ENCODE measurements at regions not wholly inside any gene's neighbourhood (a gene's known extent, or its start where the extent isn't known, plus 50 kb on each side); places are given as distances from the start of the nearest gene placed in this dataset.
A peak's percentile ranks its signal among the peaks of the same experiment; 100 is the strongest.

DNA sequence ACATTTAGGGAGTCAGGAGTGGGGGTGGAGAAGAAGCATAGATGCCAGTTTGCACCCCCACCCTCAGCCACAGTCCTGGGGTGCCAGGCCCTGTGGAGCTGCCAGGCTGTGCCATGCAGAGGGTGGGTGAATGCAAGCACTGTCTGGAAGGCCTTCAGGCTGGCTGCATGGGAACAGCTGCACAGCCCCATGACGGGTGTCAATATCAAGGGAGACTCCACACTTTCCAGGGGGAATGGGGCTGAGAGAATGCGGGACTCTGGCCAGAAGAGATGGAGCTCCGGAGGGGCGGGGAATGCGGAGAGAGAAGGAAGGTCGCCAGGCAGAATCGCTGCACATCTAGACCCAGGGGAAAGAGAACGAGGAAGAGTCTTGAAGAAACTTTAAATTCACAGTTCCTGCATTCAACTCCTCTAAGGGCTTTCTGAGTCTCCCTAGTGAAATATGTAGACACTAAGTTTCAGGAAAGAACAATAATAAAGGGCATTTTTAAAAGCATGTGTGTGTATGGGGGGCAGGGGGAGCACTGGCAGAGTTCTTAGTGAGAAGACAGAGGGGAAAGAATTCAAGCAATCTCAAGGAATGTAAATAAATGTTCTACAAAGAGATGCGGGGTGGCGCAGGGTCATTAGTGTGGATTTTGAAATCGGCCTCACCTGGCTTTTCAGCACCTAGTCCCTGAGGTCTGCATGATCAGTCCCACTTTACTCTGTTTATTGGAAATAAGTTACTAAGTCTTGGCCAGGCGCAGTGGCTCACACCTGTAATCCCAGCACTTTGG is 59.1 kb downstream of the BOD1 start:
- no peak for DNase-seq

- DNase-seq, result no peak
Measured at GRCh38 chr5:173556142-173557028, 60.1 kb downstream of the BOD1 start.

DNA sequence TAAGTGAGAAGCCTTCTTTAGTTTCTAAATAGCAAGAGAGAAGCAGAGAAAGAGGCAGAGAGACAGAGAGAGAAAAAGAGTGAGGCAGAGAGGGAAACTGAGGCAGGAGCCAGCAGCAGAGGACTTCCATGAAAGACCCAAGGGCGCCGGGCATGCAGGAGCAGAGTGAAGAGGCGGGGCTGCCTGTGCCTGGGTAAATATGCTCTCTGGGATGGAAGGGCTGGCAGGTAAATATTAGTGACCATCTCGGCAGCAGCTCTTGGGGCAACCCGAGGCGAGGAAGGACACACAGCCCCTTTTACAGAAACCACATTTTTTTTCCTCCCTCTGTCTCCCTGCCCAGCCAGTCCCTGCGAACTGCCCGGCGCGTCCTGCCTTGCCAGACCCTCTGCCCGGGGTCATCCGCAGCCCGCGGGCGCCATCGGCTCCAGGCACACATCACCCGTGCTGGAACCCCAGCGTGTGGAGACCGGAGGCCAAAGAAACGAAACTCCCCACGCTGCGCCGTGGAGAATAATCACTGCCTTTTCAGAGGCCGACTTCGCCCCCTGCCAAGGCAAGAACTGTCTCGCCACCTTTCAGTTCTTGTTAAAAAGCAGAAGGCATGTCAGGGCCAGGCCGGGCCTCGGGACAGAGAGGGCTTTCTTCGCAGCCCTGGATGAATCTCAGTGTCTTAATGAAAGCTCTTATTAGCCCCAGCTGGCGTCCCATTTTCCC is 61.3 kb downstream of the BOD1 start:
- no peak for DNase-seq

DNA sequence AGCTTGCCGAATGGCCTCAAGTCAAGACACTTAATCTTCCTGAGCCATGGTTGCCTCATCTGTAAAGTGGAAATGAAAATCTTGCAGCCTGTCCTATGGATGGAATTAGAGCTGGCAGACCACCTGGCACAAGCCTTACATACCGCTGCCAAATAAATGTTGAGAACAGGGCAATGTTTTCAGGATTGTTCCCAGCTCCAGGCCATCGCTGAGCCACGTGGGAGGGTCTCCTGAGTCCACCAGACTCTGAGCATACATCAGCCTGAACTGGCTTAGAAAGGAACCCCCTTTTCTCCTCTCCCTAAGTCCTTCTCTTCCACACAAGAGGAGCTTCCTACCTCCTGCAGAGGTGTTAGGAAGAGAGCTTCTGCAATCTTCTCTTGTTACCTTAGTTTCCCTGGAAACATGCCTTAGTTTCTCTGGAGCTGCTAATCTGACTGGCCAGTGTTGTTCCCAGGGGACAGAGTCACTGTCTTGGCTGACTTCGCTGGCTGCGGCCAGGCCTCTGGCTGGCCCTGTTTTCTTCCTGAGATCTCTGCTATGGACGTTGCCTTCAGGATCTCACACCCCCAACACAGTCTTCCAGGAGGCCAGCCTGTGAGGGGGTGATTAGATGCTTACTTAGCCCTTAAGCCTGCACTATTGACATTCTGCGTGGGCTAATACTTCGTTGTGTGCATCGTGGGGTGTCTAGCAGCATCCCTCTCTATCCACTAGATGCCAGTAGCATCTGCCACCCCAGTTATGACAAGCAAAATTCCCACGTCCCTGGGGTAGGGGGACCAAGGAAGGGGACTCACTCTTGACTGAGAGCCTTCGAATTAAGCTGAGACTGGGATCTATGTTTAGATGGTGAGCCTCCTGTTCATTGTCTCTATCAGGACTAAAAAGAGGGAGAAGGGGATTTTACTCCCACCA is 62.2 kb downstream of the BOD1 start:
- no peak for DNase-seq

- DNase-seq, result no peak
Measured at GRCh38 chr5:173550641-173551040, 65.8 kb downstream of the BOD1 start.

DNA sequence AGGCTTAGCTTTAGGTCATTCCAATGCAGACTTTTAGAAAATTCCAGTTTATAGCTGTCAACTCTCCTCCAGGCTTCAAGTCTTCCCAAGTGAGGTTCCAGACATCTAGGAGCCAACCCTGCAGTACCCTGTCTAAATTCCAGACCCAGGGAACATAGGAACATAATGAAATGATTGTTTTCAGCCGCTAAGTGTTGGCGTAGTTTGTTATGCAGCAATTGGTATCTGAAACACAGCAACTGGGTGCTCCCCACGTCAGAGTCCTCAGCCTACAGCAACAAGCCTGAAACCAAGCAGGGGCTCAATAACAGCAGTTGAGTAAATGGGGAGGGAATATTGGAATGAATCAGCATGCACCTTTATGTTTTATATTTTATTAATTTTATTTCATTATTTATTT is 66.8 kb downstream of the BOD1 start:
- no peak for DNase-seq

DNA sequence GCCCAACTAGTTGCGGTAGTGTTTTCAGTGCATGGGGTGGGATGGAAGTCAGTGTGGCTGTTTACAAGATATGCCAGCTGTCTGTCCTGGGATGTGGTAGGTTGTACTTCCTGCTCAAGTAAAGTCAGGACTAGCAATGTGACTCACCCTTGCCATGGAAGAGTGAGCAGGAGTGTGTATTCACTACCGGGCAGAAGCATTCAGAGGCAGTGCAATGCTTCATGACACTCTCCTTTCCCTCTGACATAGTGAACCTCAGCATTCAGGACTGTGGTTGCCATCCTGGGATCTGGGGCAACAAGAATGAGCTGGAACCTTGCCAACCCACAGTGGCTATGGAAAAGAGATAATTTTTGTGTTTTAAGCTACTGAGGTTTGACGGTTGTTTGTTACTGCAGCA is 68.9 kb downstream of the BOD1 start:
- DNase-seq, result no peak

GRCh38 chr5:173542964-173543363 is 73.5 kb downstream of the BOD1 start:
- no peak for DNase-seq

GRCh38 chr5:173542159-173542558 is 74.3 kb downstream of the BOD1 start:
- no peak for DNase-seq

GRCh38 chr5:173538654-173539053 is 77.8 kb downstream of the BOD1 start:
- no peak for DNase-seq

GRCh38 chr5:173538018-173538417 is 78.4 kb downstream of the BOD1 start:
- DNase-seq, result no peak

- DNase-seq, result no peak
Measured at GRCh38 chr5:173537228-173537627, 79.2 kb downstream of the BOD1 start.

DNA sequence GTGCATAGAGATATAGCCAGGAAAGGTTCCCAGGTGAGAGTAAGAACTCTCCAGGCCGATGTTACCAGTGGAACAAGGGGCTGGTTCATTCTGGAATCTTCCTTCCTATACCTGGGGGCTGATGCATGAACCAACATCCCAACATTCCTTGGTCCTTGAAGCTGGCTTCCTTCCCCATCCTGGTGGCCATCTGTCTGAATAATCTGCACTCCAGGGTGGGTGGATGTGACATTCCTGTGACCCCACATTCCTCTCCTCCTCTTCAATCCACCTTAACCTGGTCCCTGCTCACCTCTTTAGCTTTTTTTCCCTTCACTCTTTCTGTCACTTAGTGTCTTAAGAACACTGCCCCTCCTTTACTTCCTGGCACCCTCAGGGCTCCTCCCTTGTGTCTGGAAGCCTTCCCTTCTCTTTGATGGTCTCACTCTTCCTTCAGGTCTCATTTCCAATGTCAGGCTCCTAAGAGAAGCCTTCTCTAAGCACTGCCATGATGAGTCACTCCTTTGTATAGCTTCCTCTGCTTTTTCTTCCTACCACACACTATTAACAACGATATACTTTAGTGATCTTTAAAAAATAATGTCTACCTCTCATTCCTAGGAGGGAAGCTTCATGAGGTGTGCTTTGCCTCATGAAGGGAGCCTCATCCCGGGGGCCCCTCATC is 80.3 kb downstream of the BOD1 start:
- DNase-seq, result no peak

DNA sequence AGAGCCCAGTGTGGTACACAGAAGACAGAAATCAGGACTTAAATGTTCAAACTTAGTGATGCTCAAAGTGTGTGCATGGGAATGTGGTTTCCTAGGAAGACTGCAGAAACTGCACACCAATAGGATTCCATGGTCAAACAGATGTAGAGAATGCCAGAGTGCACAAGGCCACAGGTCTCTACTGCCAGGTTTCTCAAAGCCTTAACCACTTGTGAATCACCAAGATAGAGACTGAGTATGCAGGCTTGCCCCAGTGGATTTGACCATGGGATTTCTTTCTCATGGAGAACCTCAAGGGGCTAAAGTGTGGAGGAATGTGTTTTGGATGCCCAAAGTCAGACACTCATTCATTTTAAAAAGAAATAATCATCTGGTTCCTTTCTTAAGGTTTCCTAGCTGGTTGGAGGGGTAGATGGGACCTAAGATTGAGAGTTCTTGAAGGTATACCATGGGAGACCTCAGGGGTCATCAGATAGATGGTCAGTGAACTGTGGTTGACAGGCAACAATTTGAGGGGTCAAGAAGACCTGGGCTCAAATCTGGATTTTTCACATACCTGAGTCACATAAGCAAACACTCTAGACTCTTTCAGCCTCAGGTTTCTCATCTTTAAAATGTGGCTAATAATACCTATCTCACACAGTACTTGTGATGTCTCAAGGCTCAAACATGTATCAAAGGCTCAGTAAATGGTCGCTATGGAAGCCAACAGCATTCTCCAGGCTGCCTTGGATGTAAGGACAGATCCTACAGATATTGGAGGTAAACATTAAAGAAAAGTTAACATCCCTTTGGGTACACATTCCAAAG is 81.1 kb downstream of the BOD1 start:
- DNase-seq, result no peak

DNA sequence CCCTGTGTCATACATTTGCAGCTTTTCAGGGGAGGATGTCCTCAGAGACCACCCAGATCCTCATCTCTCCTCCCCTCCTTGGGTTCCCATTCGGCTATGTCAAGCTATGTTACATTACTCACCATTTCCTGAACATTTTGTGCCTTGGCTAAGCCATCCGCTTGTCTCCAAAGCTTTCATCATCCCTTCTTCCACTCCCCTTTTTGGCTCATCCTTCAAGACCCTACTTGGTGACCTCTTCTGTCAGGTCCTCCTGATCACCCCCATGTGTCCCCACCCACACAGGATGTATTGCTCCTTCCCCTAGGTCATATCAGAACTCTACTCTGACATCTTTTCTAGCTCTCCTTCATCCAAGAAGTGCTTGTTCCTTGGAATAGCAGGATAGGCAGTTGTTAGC is 81.8 kb downstream of the BOD1 start:
- DNase-seq, result no peak

DNA sequence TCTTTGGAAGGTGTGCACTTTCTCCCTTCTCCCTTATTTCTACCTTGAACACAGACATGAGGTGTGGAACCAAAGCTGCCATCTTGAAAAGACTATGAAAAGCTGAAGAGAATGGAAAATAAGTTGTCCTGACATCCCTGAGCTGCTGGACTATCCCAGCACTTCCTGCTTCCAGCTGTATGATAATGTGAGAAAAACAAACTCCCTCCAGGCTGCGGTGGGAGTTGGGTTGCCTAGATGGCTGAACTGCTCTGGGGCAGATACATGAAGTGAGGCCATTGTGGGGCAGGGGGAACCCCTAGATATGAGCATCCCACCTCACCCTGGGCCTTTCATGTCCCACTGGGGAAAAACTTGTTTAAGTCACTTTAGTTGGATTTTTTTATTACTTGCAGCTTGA is 82.4 kb downstream of the BOD1 start:
- DNase-seq, result peak; percentile 3 to 14

DNA sequence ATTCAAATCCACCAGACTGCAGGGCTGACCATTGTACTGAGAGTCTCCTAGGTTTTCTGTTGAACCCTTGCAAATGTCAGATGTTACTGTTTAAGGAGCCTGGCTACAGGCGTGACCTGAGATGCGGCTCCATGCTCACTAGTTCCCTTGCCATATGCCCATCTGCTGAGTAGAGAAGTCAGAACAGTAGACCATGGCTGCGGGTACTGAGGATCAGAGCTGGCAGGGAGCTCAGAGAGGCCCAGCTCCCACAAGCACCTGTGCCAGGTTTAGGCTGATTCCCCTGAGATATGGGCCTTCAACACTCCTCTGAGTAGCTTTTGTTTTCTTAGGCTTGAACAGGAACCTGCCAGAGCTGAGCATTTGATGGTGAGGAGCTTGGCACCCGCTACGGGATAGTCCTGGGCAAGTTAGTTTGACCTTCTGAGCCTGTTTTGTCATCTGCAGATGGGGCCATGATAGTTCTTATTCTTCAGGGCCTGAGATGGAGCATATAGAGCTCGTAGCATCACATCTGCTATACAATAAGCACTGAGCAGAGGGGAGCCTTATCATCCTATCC is 83.7 kb downstream of the BOD1 start:
- DNase-seq, result no peak

GRCh38 chr5:173531863-173532262 is 84.6 kb downstream of the BOD1 start:
- DNase-seq, result no peak

- peak in 1 of 2 experiments; percentile 8 for DNase-seq
Measured at GRCh38 chr5:173530547-173530946, 85.9 kb downstream of the BOD1 start.

DNA sequence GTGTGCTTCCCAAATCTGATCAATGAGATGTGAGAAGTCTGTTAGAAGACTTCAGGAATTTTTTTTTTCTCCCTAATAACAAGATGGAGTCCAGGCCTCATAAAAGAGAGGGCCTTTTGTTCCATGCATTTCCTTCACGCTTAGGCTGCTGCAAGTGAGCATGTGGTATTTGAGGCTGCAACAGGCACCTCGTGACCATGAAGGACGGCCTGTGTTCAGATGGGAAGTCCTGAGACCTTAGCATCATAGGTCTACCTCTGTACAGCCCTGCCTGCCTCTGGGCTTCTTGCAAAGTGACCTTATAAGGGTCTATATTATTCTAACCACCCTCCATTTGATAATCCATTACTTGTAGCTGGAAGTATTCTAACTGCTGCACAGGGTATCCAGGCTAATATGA is 86.6 kb downstream of the BOD1 start:
- DNase-seq, result no peak

DNA sequence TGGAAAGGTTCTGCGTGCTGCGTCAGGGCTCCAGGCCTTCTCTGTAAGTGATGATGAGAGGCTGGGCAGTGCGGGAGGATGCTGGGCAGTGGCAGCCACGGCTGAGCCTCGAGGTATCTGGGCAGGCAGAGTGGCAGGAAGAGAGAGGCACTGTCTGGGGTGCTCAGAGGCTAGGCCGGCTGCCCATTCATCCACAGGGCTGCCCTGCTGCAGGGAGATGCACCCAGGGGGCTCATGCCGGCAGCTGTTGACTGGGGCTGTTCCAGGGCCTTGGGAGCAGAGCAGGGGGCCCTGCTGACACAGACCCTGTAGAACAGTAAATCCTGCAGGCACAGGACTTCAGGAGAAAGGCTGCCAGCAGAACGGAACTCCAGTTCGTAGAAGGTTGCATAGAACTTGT is 88.8 kb downstream of the BOD1 start:
- no peak for DNase-seq

Measured in NCI-H526 (cell line).